Mesendoderm (in vitro differentiated cells): ENCODE measurements at regions not wholly inside any gene's neighbourhood (a gene's known extent, or its start where the extent isn't known, plus 50 kb on each side); places are given as distances from the start of the nearest gene placed in this dataset.
A peak's percentile ranks its signal among the peaks of the same experiment; 100 is the strongest.
"Not testable (repeated sequence)": the region's sequence is repeated elsewhere in the genome, so short reads cannot be mapped to it uniquely, and the experiment has no call there.

Experiments
- DNase-seq: peaks from one replicate; pipeline ENCODE4 v3.0.0; 2013
- H2AK5ac ChIP-seq: 2 replicates; pipeline ENCODE4 v1.6.1; 2013; ENCODE audit warnings: low read length, inconsistent platforms
- H2BK120ac ChIP-seq: 2 replicates; pipeline ENCODE4 v1.6.1; 2013; ENCODE audit warnings: low read depth, mild to moderate bottlenecking, low read length, moderate library complexity, mixed read lengths
- H2BK15ac ChIP-seq: replicated peaks from 2 replicates; pipeline ENCODE4 v1.6.1; 2013; ENCODE audit warnings: low read depth, mild to moderate bottlenecking, moderate library complexity
- H2BK5ac ChIP-seq: 2 replicates; pipeline ENCODE4 v1.6.1; 2013; ENCODE audit warnings: low read length, inconsistent platforms
- H3K18ac ChIP-seq: 2 replicates; pipeline ENCODE4 v1.6.1; 2013; ENCODE audit warnings: mild to moderate bottlenecking, low read length, mixed read lengths
- H3K23ac ChIP-seq: one replicate; pipeline ENCODE4 v1.6.1; 2013; ENCODE audit warnings: low read length
- H3K27ac ChIP-seq: 2 replicates; pipeline ENCODE4 v1.5.1; 2013; ENCODE audit warnings: low read depth, mild to moderate bottlenecking, inconsistent platforms, low read length, moderate library complexity
- H3K27me3 ChIP-seq: 2 replicates; pipeline ENCODE4 v1.6.1; 2013; ENCODE audit warnings: low read length, control low read depth, mild to moderate bottlenecking, inconsistent platforms; ENCODE audit not compliant: insufficient read depth, poor library complexity
- H3K36me3 ChIP-seq: 2 replicates; pipeline ENCODE4 v1.6.1; 2013; ENCODE audit warnings: low read length, inconsistent platforms; ENCODE audit not compliant: control insufficient read depth, insufficient read depth
- H3K4ac ChIP-seq: one replicate; pipeline ENCODE4 v1.6.1; 2013; ENCODE audit warnings: low read depth, mild to moderate bottlenecking, low read length, moderate library complexity
- H3K4me1 ChIP-seq: 2 replicates; pipeline ENCODE4 v1.6.1; 2013; ENCODE audit warnings: low read depth, low read length, inconsistent platforms; ENCODE audit not compliant: control insufficient read depth
- H3K4me2 ChIP-seq: 2 replicates; pipeline ENCODE4 v1.6.1; 2013; ENCODE audit warnings: low read length
- H3K4me3 ChIP-seq: 2 replicates; pipeline ENCODE4 v1.5.1; 2013; ENCODE audit warnings: mild to moderate bottlenecking, low read length
- H3K56ac ChIP-seq: one replicate; pipeline ENCODE4 v1.6.1; 2013; ENCODE audit warnings: low read length
- H3K79me1 ChIP-seq: 2 replicates; pipeline ENCODE4 v1.6.1; 2013; ENCODE audit warnings: low read length, inconsistent platforms
- H3K79me2 ChIP-seq: 2 replicates; pipeline ENCODE4 v1.6.1; 2013; ENCODE audit warnings: mild to moderate bottlenecking, low read length; ENCODE audit not compliant: control insufficient read depth, insufficient read depth
- H3K9ac ChIP-seq: 2 replicates; pipeline ENCODE4 v1.6.1; 2013; ENCODE audit warnings: low read length, inconsistent platforms
- H4K5ac ChIP-seq: one replicate; pipeline ENCODE4 v1.6.1; 2013; ENCODE audit warnings: low read length
- H4K8ac ChIP-seq: one replicate; pipeline ENCODE4 v1.6.1; 2013; ENCODE audit warnings: low read depth, mild to moderate bottlenecking, control low read depth, low read length, moderate library complexity
- WGBS: extraction: QIAGEN DNeasy Blood & Tissue Kit; methylation state at CpG from one replicate; pipeline ENCODE4 v1.1.7; 2013; ENCODE audit warnings: low lambda C conversion rate, missing lambda C conversion rate; ENCODE audit not compliant: insufficient coverage; ENCODE audit errors: extremely low coverage; 5-methylcytosine and 5-hydroxymethylcytosine counted together

GRCh38 chr12:123050331-123050831 is 69.9 kb downstream of the ARL6IP4 start:
- no peak overlapping the region for H3K4ac ChIP-seq
- H3K36me3 ChIP-seq = no peaks in the 10 kb centered on the region
- H4K8ac ChIP-seq = no peak overlapping the region
- WGBS = no CpG with 5 or more reads among the region's 6 CpGs
- no peak overlapping the region for H2BK120ac ChIP-seq
- H3K79me1 ChIP-seq = no peaks in the 10 kb centered on the region
- peak overlapping the region; percentile 19 for H3K27ac ChIP-seq
- H3K23ac ChIP-seq = no peak overlapping the region
- H3K4me2 ChIP-seq = no peak overlapping the region
- no peak overlapping the region for H2AK5ac ChIP-seq
- no peak overlapping the region for H4K5ac ChIP-seq
- H3K27me3 ChIP-seq = no peaks in the 10 kb centered on the region
- peaks cover 5% of the 10 kb centered on the region for H3K4me1 ChIP-seq
- no peak overlapping the region for H2BK5ac ChIP-seq
- H3K18ac ChIP-seq = no peak overlapping the region
- no peak for DNase-seq
- no peak overlapping the region for H2BK15ac ChIP-seq
- no peak overlapping the region for H3K4me3 ChIP-seq
- no peaks in the 10 kb centered on the region for H3K79me2 ChIP-seq
- no peak overlapping the region for H3K9ac ChIP-seq
- no peak overlapping the region for H3K56ac ChIP-seq

- H3K36me3 ChIP-seq = no peaks in the 10 kb centered on the region
- H3K4me3 ChIP-seq = no peak overlapping the region
- H3K9ac ChIP-seq = no peak overlapping the region
- no peak overlapping the region for H4K8ac ChIP-seq
- no peak overlapping the region for H3K23ac ChIP-seq
- no peak overlapping the region for H2AK5ac ChIP-seq
- H3K79me2 ChIP-seq = no peaks in the 10 kb centered on the region
- peak overlapping the region; percentile 9 for H3K56ac ChIP-seq
- no peak overlapping the region for H2BK15ac ChIP-seq
- no peaks in the 10 kb centered on the region for H3K79me1 ChIP-seq
- H3K4me2 ChIP-seq = no peak overlapping the region
- H2BK120ac ChIP-seq = no peak overlapping the region
- H4K5ac ChIP-seq = no peak overlapping the region
- no peak overlapping the region for H3K18ac ChIP-seq
- no CpG with 5 or more reads among the region's 8 CpGs for WGBS
- H2BK5ac ChIP-seq = peak overlapping the region; percentile 55
- H3K4ac ChIP-seq = no peak overlapping the region
- H3K27ac ChIP-seq = peak overlapping the region; percentile 19
- peak; percentile 51 for DNase-seq
- no peaks in the 10 kb centered on the region for H3K27me3 ChIP-seq
- peaks cover 7% of the 10 kb centered on the region for H3K4me1 ChIP-seq
These were observed 69.1 kb downstream of the ARL6IP4 start for GRCh38 chr12:123049398-123050240.

GRCh38 chr12:123047892-123048291 is 67.4 kb downstream of the ARL6IP4 start:
- not testable (repeated sequence) for H3K27me3 ChIP-seq, H4K5ac ChIP-seq, H4K8ac ChIP-seq, H3K9ac ChIP-seq, H3K18ac ChIP-seq, H3K4me3 ChIP-seq, H3K79me2 ChIP-seq, DNase-seq, H3K79me1 ChIP-seq, H2BK120ac ChIP-seq, H3K36me3 ChIP-seq, H3K4ac ChIP-seq, H3K23ac ChIP-seq, H3K56ac ChIP-seq, H3K27ac ChIP-seq, H3K4me2 ChIP-seq, H2AK5ac ChIP-seq, H2BK5ac ChIP-seq, H2BK15ac ChIP-seq
- H3K4me1 ChIP-seq = peaks cover 13% of the 10 kb centered on the region
- WGBS = no CpG with 5 or more reads among the region's 3 CpGs

- H3K23ac ChIP-seq = no peak overlapping the region
These were observed 66.8 kb downstream of the ARL6IP4 start for GRCh38 chr12:123047289-123047688.

GRCh38 chr12:123046431-123046830 is 66.0 kb downstream of the ARL6IP4 start:
- Histone ChIP-seq H3K4me1 (peaks cover 13% of the 10 kb centered on the region), H3K79me2 (no peaks in the 10 kb centered on the region), H3K79me1 (no peaks in the 10 kb centered on the region), H3K18ac (no peak overlapping the region), H3K27me3 (no peaks in the 10 kb centered on the region), H2AK5ac (no peak overlapping the region), H4K8ac (no peak overlapping the region), H3K56ac (no peak overlapping the region), H2BK5ac (no peak overlapping the region), H3K27ac (no peak overlapping the region), H4K5ac (no peak overlapping the region), H2BK15ac (no peak overlapping the region), H2BK120ac (no peak overlapping the region), H3K36me3 (no peaks in the 10 kb centered on the region), H3K4ac (no peak overlapping the region), H3K23ac (no peak overlapping the region), H3K4me3 (no peak overlapping the region), H3K9ac (no peak overlapping the region), H3K4me2 (no peak overlapping the region)
- no CpG with 5 or more reads among the region's 3 CpGs for WGBS
- DNase-seq = no peak

More at GRCh38 chr12:123047289-123047688, 66.8 kb downstream of the ARL6IP4 start:
- Histone ChIP-seq H3K79me1 (no peaks in the 10 kb centered on the region), H4K8ac (no peak overlapping the region), H3K79me2 (no peaks in the 10 kb centered on the region), H3K27me3 (no peaks in the 10 kb centered on the region), H2BK5ac (no peak overlapping the region), H3K4me2 (no peak overlapping the region), H3K4me3 (no peak overlapping the region), H2BK15ac (no peak overlapping the region), H3K27ac (no peak overlapping the region), H2BK120ac (no peak overlapping the region), H4K5ac (no peak overlapping the region), H3K9ac (no peak overlapping the region), H3K4me1 (peaks cover 13% of the 10 kb centered on the region), H3K56ac (no peak overlapping the region), H3K4ac (no peak overlapping the region), H3K36me3 (no peaks in the 10 kb centered on the region), H3K18ac (no peak overlapping the region), H2AK5ac (no peak overlapping the region)
- WGBS = no CpG with 5 or more reads among the region's 1 CpG
- no peak for DNase-seq
